GM23338 (cell line): ENCODE measurements at regions not wholly inside any gene's neighbourhood (a gene's known extent, or its start where the extent isn't known, plus 50 kb on each side); places are given as distances from the start of the nearest gene placed in this dataset.

Experiments
- ATAC-seq: fragments of 200-7000 bp; cut with Tn5 transposase; 3 replicates; pipeline ENCODE4 v1.9.1; 2020
- DNase-seq: peaks from one replicate; pipeline ENCODE4 v3.0.0-alpha.2; 2015; ENCODE audit warnings: low spot score
- H2AFZ ChIP-seq: fragments of 200-600 bp; sonication (generic); 2 replicates; pipeline ENCODE4 v1.8.0; 2016; ENCODE audit warnings: antibody characterized with exemption, mild to moderate bottlenecking, moderate library complexity
- H3F3A ChIP-seq: fragments of 200-600 bp; sonication (generic); replicated peaks from 2 replicates; pipeline ENCODE4 v1.8.0; 2017; ENCODE audit warnings: antibody characterized with exemption, mixed run types, low read depth
- H3K27ac ChIP-seq: fragments of 200-600 bp; sonication (generic); 2 replicates; pipeline ENCODE4 v1.6.1; 2016; ENCODE audit warnings: low read depth
- H3K27me3 ChIP-seq: fragments of 200-600 bp; sonication (generic); 2 replicates; pipeline ENCODE4 v1.8.0; 2016; ENCODE audit warnings: mild to moderate bottlenecking, mixed run types, moderate library complexity; ENCODE audit not compliant: insufficient read depth
- H3K36me3 ChIP-seq: fragments of 200-600 bp; sonication (generic); 2 replicates; pipeline ENCODE4 v1.8.0; 2016; ENCODE audit warnings: mild to moderate bottlenecking; ENCODE audit not compliant: insufficient read depth
- H3K4me1 ChIP-seq: fragments of 200-600 bp; sonication (generic); 2 replicates; pipeline ENCODE4 v1.8.0; 2016; ENCODE audit warnings: mild to moderate bottlenecking, moderate library complexity; ENCODE audit not compliant: insufficient read depth
- H3K4me2 ChIP-seq: fragments of 200-600 bp; sonication (generic); 2 replicates; pipeline ENCODE4 v1.7.1; 2017; ENCODE audit warnings: mixed run types
- H3K4me3 ChIP-seq: fragments of 200-600 bp; sonication (generic); 2 replicates; pipeline ENCODE4 v1.6.1; 2016; ENCODE audit warnings: mixed run types
- H3K79me2 ChIP-seq: fragments of 200-600 bp; sonication (generic); replicated peaks from 2 replicates; pipeline ENCODE4 v1.8.0; 2017; ENCODE audit warnings: mild to moderate bottlenecking; ENCODE audit not compliant: insufficient read depth
- H3K9me2 ChIP-seq: fragments of 200-600 bp; sonication (generic); 2 replicates; pipeline ENCODE4 v1.8.0; 2017; ENCODE audit not compliant: insufficient read depth
- H4K20me1 ChIP-seq: fragments of 200-600 bp; sonication (generic); replicated peaks from 2 replicates; pipeline ENCODE4 v1.8.0; 2017; ENCODE audit warnings: mild to moderate bottlenecking; ENCODE audit not compliant: insufficient read depth
- H3K27ac Mint-ChIP-seq: 2 replicates; pipeline ENCODE4 v1.8.0; 2020; ENCODE audit warnings: inconsistent platforms, mild to moderate bottlenecking, moderate library complexity, mixed read lengths
- H3K27me3 Mint-ChIP-seq: 3 replicates; pipeline ENCODE4 v1.8.0; 2022; ENCODE audit warnings: low read depth, mild to moderate bottlenecking, moderate library complexity, mixed read lengths, inconsistent platforms; ENCODE audit not compliant: insufficient read depth, poor library complexity
- H3K36me3 Mint-ChIP-seq: 3 replicates; pipeline ENCODE4 v1.8.0; 2021; ENCODE audit warnings: low read depth, mild to moderate bottlenecking, inconsistent platforms, moderate library complexity, mixed read lengths
- H3K4me1 Mint-ChIP-seq: 3 replicates; pipeline ENCODE4 v1.8.0; 2020; ENCODE audit warnings: mild to moderate bottlenecking, inconsistent platforms, mixed read lengths
- H3K4me3 Mint-ChIP-seq: 3 replicates; pipeline ENCODE4 v1.8.0; 2021; ENCODE audit warnings: moderate library complexity, mild to moderate bottlenecking, inconsistent platforms, mixed read lengths
- H3K9me3 Mint-ChIP-seq: 3 replicates; pipeline ENCODE4 v1.8.0; 2020; ENCODE audit warnings: moderate library complexity, mild to moderate bottlenecking, inconsistent platforms, mixed read lengths
- CREB1 ChIP-seq: fragments of 250-450 bp; sonication (Bioruptor Pico); IDR thresholded peaks from 2 replicates; pipeline ENCODE4 v1.5.0; 2020; ENCODE audit warnings: low read depth, mild to moderate bottlenecking, moderate library complexity
- EZH2 ChIP-seq: fragments of 200-600 bp; sonication (generic); IDR thresholded peaks from one replicate; pipeline ENCODE4 v1.8.0; 2017; ENCODE audit warnings: antibody characterized with exemption, mild to moderate bottlenecking, low read depth; ENCODE audit not compliant: unreplicated experiment
- EZH2phosphoT487 ChIP-seq: fragments of 200-600 bp; sonication (generic); IDR thresholded peaks from one replicate; pipeline ENCODE4 v1.8.1; 2018; ENCODE audit warnings: antibody characterized with exemption; ENCODE audit not compliant: unreplicated experiment
- JUNB ChIP-seq: IDR thresholded peaks from one replicate; pipeline ENCODE4 v1.6.1; 2016; ENCODE audit warnings: antibody characterized with exemption; ENCODE audit not compliant: unreplicated experiment
- NANOG ChIP-seq: IDR thresholded peaks from 2 replicates; pipeline ENCODE4 v1.6.1; 2016; ENCODE audit warnings: antibody characterized with exemption, borderline replicate concordance
- POLR2AphosphoS5 ChIP-seq: IDR thresholded peaks from 2 replicates; pipeline ENCODE4 v1.6.1; 2016; ENCODE audit warnings: antibody characterized with exemption, low read depth
- STAT1 ChIP-seq: IDR thresholded peaks from one replicate; pipeline ENCODE4 v1.6.1; 2016; ENCODE audit warnings: antibody characterized with exemption; ENCODE audit not compliant: unreplicated experiment
- ZNF114 ChIP-seq: fragments of 250-450 bp; sonication (Bioruptor Pico); IDR thresholded peaks from 2 replicates; pipeline ENCODE4 v1.5.0; 2020; ENCODE audit warnings: mild to moderate bottlenecking, moderate library complexity
- ZNF331 ChIP-seq: fragments of 250-450 bp; sonication (Bioruptor Pico); IDR thresholded peaks from 2 replicates; pipeline ENCODE4 v1.5.0; 2020; ENCODE audit warnings: low read depth, mild to moderate bottlenecking, moderate library complexity
- TF ChIP-seq, protein P1 (sequence below), 2 experiments: fragments of 200-600 bp in 1 of 2; sonication (generic) in 1 of 2; conservative IDR thresholded peaks; 2 replicates each; pipeline versions ENCODE4 v1.5.1 to v1.6.1; 2016 to 2017; ENCODE audit warnings: antibody characterized with exemption in 2 of 2, low read depth in 2 of 2, mild to moderate bottlenecking in 2 of 2, moderate library complexity in 1 of 2
- TF ChIP-seq, protein P2 (sequence below): IDR thresholded peaks from one replicate; pipeline ENCODE4 v1.6.1; 2018; ENCODE audit warnings: antibody characterized with exemption; ENCODE audit not compliant: unreplicated experiment
- TF ChIP-seq, protein P3 (sequence below): IDR thresholded peaks from 2 replicates; pipeline ENCODE4 v1.6.1; 2016; ENCODE audit warnings: antibody characterized with exemption
- TF ChIP-seq, protein P4 (sequence below): fragments of 250-450 bp; sonication (Bioruptor Pico); IDR thresholded peaks from 2 replicates; pipeline ENCODE4 v1.5.0; 2020; ENCODE audit warnings: mild to moderate bottlenecking, moderate library complexity

DNA sequence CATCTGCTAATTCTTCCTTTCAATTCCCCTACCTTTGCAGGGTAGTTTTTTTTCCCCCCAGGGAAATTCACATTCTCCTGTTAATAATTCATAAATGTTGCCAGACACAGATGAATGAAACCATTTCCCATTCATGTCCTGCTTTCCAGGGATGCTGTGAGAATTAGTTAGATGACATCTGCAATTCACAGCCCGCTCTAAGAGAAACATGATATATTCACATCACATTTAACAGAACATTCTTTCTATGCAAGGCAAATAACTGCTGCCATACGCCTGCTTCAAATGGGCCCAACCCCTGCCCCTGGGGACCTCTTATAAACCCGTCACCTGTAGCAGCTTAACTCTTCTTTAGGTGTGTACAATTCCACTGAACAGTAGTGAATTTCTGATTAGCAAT lies 110.6 kb upstream of the CTAGE1 start:
- no peak overlapping the region for H3K27ac ChIP-seq
- no peak overlapping the region for H3K4me3 ChIP-seq
- Mint-ChIP-seq H3K27me3 (peaks cover 2% of the 10 kb centered on the region), H3K4me3 (no peak overlapping the region), H3K9me3 (peaks cover 7% of the 10 kb centered on the region; the same call in 1 of the 3 replicates), H3K27ac (no peak overlapping the region), H3K36me3 (0 out of 3 replicates have a peak, but pooled peaks cover 2% of the 10 kb centered on the region), H3K4me1 (no peaks in the 10 kb centered on the region)
- H4K20me1 ChIP-seq = no peaks in the 10 kb centered on the region
- no peaks in the 10 kb centered on the region for H3K27me3 ChIP-seq
- DNase-seq = no peak
- H3K79me2 ChIP-seq = no peaks in the 10 kb centered on the region
- no peak for ATAC-seq
- TF ChIP-seq CREB1 (CRISPR knock-in tag) (no peak), EZH2 (no peak), ZNF331 (CRISPR knock-in tag) (no peak), POLR2AphosphoS5 (no peak), JUNB (no peak), NANOG (no peak), ZNF114 (no peak), EZH2phosphoT487 (no peak), STAT1 (no peak)
- TF ChIP-seq, protein P1, sequence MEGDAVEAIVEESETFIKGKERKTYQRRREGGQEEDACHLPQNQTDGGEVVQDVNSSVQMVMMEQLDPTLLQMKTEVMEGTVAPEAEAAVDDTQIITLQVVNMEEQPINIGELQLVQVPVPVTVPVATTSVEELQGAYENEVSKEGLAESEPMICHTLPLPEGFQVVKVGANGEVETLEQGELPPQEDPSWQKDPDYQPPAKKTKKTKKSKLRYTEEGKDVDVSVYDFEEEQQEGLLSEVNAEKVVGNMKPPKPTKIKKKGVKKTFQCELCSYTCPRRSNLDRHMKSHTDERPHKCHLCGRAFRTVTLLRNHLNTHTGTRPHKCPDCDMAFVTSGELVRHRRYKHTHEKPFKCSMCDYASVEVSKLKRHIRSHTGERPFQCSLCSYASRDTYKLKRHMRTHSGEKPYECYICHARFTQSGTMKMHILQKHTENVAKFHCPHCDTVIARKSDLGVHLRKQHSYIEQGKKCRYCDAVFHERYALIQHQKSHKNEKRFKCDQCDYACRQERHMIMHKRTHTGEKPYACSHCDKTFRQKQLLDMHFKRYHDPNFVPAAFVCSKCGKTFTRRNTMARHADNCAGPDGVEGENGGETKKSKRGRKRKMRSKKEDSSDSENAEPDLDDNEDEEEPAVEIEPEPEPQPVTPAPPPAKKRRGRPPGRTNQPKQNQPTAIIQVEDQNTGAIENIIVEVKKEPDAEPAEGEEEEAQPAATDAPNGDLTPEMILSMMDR (conservative IDR thresholded peaks at IDR 0.05; ENCODE audit: low read depth in 2 of 2) = no peak
- TF ChIP-seq, protein P2, sequence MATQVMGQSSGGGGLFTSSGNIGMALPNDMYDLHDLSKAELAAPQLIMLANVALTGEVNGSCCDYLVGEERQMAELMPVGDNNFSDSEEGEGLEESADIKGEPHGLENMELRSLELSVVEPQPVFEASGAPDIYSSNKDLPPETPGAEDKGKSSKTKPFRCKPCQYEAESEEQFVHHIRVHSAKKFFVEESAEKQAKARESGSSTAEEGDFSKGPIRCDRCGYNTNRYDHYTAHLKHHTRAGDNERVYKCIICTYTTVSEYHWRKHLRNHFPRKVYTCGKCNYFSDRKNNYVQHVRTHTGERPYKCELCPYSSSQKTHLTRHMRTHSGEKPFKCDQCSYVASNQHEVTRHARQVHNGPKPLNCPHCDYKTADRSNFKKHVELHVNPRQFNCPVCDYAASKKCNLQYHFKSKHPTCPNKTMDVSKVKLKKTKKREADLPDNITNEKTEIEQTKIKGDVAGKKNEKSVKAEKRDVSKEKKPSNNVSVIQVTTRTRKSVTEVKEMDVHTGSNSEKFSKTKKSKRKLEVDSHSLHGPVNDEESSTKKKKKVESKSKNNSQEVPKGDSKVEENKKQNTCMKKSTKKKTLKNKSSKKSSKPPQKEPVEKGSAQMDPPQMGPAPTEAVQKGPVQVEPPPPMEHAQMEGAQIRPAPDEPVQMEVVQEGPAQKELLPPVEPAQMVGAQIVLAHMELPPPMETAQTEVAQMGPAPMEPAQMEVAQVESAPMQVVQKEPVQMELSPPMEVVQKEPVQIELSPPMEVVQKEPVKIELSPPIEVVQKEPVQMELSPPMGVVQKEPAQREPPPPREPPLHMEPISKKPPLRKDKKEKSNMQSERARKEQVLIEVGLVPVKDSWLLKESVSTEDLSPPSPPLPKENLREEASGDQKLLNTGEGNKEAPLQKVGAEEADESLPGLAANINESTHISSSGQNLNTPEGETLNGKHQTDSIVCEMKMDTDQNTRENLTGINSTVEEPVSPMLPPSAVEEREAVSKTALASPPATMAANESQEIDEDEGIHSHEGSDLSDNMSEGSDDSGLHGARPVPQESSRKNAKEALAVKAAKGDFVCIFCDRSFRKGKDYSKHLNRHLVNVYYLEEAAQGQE = no peak
- TF ChIP-seq, protein P3, sequence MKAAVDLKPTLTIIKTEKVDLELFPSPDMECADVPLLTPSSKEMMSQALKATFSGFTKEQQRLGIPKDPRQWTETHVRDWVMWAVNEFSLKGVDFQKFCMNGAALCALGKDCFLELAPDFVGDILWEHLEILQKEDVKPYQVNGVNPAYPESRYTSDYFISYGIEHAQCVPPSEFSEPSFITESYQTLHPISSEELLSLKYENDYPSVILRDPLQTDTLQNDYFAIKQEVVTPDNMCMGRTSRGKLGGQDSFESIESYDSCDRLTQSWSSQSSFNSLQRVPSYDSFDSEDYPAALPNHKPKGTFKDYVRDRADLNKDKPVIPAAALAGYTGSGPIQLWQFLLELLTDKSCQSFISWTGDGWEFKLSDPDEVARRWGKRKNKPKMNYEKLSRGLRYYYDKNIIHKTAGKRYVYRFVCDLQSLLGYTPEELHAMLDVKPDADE = no peak
- TF ChIP-seq, protein P4, sequence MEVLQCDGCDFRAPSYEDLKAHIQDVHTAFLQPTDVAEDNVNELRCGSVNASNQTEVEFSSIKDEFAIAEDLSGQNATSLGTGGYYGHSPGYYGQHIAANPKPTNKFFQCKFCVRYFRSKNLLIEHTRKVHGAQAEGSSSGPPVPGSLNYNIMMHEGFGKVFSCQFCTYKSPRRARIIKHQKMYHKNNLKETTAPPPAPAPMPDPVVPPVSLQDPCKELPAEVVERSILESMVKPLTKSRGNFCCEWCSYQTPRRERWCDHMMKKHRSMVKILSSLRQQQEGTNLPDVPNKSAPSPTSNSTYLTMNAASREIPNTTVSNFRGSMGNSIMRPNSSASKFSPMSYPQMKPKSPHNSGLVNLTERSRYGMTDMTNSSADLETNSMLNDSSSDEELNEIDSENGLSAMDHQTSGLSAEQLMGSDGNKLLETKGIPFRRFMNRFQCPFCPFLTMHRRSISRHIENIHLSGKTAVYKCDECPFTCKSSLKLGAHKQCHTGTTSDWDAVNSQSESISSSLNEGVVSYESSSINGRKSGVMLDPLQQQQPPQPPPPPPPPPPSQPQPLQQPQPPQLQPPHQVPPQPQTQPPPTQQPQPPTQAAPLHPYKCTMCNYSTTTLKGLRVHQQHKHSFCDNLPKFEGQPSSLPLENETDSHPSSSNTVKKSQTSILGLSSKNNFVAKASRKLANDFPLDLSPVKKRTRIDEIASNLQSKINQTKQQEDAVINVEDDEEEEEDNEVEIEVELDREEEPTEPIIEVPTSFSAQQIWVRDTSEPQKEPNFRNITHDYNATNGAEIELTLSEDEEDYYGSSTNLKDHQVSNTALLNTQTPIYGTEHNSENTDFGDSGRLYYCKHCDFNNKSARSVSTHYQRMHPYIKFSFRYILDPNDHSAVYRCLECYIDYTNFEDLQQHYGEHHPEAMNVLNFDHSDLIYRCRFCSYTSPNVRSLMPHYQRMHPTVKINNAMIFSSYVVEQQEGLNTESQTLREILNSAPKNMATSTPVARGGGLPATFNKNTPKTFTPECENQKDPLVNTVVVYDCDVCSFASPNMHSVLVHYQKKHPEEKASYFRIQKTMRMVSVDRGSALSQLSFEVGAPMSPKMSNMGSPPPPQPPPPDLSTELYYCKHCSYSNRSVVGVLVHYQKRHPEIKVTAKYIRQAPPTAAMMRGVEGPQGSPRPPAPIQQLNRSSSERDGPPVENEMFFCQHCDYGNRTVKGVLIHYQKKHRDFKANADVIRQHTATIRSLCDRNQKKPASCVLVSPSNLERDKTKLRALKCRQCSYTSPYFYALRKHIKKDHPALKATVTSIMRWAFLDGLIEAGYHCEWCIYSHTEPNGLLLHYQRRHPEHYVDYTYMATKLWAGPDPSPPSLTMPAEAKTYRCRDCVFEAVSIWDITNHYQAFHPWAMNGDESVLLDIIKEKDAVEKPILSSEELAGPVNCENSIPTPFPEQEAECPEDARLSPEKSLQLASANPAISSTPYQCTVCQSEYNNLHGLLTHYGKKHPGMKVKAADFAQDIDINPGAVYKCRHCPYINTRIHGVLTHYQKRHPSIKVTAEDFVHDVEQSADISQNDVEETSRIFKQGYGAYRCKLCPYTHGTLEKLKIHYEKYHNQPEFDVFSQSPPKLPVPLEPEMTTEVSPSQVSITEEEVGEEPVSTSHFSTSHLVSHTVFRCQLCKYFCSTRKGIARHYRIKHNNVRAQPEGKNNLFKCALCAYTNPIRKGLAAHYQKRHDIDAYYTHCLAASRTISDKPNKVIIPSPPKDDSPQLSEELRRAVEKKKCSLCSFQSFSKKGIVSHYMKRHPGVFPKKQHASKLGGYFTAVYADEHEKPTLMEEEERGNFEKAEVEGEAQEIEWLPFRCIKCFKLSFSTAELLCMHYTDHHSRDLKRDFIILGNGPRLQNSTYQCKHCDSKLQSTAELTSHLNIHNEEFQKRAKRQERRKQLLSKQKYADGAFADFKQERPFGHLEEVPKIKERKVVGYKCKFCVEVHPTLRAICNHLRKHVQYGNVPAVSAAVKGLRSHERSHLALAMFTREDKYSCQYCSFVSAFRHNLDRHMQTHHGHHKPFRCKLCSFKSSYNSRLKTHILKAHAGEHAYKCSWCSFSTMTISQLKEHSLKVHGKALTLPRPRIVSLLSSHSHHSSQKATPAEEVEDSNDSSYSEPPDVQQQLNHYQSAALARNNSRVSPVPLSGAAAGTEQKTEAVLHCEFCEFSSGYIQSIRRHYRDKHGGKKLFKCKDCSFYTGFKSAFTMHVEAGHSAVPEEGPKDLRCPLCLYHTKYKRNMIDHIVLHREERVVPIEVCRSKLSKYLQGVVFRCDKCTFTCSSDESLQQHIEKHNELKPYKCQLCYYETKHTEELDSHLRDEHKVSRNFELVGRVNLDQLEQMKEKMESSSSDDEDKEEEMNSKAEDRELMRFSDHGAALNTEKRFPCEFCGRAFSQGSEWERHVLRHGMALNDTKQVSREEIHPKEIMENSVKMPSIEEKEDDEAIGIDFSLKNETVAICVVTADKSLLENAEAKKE (CRISPR knock-in tag) = no peak
- no peak overlapping the region for H3K4me2 ChIP-seq
- H3K36me3 ChIP-seq = no peaks in the 10 kb centered on the region
- H2AFZ ChIP-seq = no peak overlapping the region
- no peaks in the 10 kb centered on the region for H3F3A ChIP-seq
- H3K4me1 ChIP-seq = no peaks in the 10 kb centered on the region
- H3K9me2 ChIP-seq = no peaks in the 10 kb centered on the region
